ENCODE measurements at regions not wholly inside any gene's neighbourhood (a gene's known extent, or its start where the extent isn't known, plus 50 kb on each side); places are given as distances from the start of the nearest gene placed in this dataset.

GRCh38 chrX:25151749-25152148 is 136.0 kb upstream of the ARX start:
- no peaks in the 10 kb centered on the region for H3K36me3 ChIP-seq
- no peak for TF ChIP-seq EP300 (IDR thresholded peaks at IDR 0.05)
- no peak for TF ChIP-seq POLR2A (IDR thresholded peaks at IDR 0.05; ENCODE audit: low read depth)
- no peak for TF ChIP-seq CTCF (IDR thresholded peaks at IDR 0.05)
- TF ChIP-seq POLR2AphosphoS5 (IDR thresholded peaks at IDR 0.05) = no peak
- no peak overlapping the region for H3K4me3 ChIP-seq
- DNase-seq (ENCODE audit: extremely low spot score) = no peak
- no peak overlapping the region for H3K27ac ChIP-seq (replicated peaks in 1 of 4)
- no peaks in the 10 kb centered on the region for H3K4me1 ChIP-seq
- no peaks in the 10 kb centered on the region for H3K27me3 ChIP-seq
- intact Hi-C loops (cut with DNase I) = no loop called here
- WGBS = 80% methylated on average over 2 of the region's 2 CpGs
- no peaks in the 10 kb centered on the region for H3K9me3 ChIP-seq

GRCh38 chrX:25144043-25144940 is 128.5 kb upstream of the ARX start:
- H3K4me1 ChIP-seq = peaks cover 0 to 5% (median 0%) of the 10 kb centered on the region in 4 donors
- no peaks in the 10 kb centered on the region for H3K9me3 ChIP-seq
- TF ChIP-seq POLR2AphosphoS5 (IDR thresholded peaks at IDR 0.05) (no peak), CTCF (IDR thresholded peaks at IDR 0.05) (peak; percentile 63 to 81 (median 63))
- intact Hi-C loops (cut with DNase I) = no loop called here
- H3K27me3 ChIP-seq = no peaks in the 10 kb centered on the region
- H3K36me3 ChIP-seq = no peaks in the 10 kb centered on the region
- 20% methylated on average over 19 of the region's 19 CpGs for WGBS
- DNase-seq (ENCODE audit: extremely low spot score) = no peak
- no peak overlapping the region for H3K27ac ChIP-seq (replicated peaks in 1 of 4)
- H3K4me3 ChIP-seq = peak overlapping the region in 1 of 4 donors; percentile 31

GRCh38 chrX:25143596-25143995 is 127.8 kb upstream of the ARX start:
- intact Hi-C loops (cut with DNase I) = loop anchor here (2.0 kb wide), 1 partner anchor 305 kb away; no protein-coding TSS in a partner anchor
- TF ChIP-seq POLR2A (IDR thresholded peaks at IDR 0.05; ENCODE audit: low read depth) (no peak), EP300 (IDR thresholded peaks at IDR 0.05) (no peak), CTCF (IDR thresholded peaks at IDR 0.05) (no peak), POLR2AphosphoS5 (IDR thresholded peaks at IDR 0.05) (no peak)
- Histone ChIP-seq H3K36me3 (no peaks in the 10 kb centered on the region), H3K27ac (replicated peaks in 1 of 4) (no peak overlapping the region), H3K4me3 (no peak overlapping the region), H3K4me1 (peaks cover 0 to 5% (median 0%) of the 10 kb centered on the region in 4 donors), H3K9me3 (no peaks in the 10 kb centered on the region), H3K27me3 (no peaks in the 10 kb centered on the region)
- 59% methylated on average over 5 of the region's 8 CpGs for WGBS
- no peak for DNase-seq (ENCODE audit: extremely low spot score)

GRCh38 chrX:25141684-25142083 is 125.9 kb upstream of the ARX start:
- intact Hi-C loops (cut with DNase I) = loop anchor here (2.0 kb wide), 1 partner anchor 303 kb away; no protein-coding TSS in a partner anchor
- Histone ChIP-seq H3K4me1 (peaks cover 0 to 5% (median 0%) of the 10 kb centered on the region in 4 donors), H3K4me3 (no peak overlapping the region), H3K27me3 (no peaks in the 10 kb centered on the region), H3K9me3 (no peaks in the 10 kb centered on the region), H3K36me3 (no peaks in the 10 kb centered on the region), H3K27ac (replicated peaks in 1 of 4) (no peak overlapping the region)
- 74% methylated on average over 1 of the region's 1 CpG for WGBS
- TF ChIP-seq CTCF (IDR thresholded peaks at IDR 0.05) = no peak
- TF ChIP-seq POLR2A (IDR thresholded peaks at IDR 0.05; ENCODE audit: low read depth) = no peak
- TF ChIP-seq EP300 (IDR thresholded peaks at IDR 0.05) = no peak
- DNase-seq (ENCODE audit: extremely low spot score) = no peak

Measured in esophagus muscularis mucosa (tissue), 4 donors.